ENCODE measurements at regions not wholly inside any gene's neighbourhood (a gene's known extent, or its start where the extent isn't known, plus 50 kb on each side); places are given as distances from the start of the nearest gene placed in this dataset.
A peak's percentile ranks its signal among the peaks of the same experiment; 100 is the strongest.

GRCh38 chr17:71208111-71208704 lies 912.6 kb upstream of the SOX9 start:
- FAIRE-seq (no peak), ATAC-seq (0 out of 6 replicates have a peak, but pooled peaks of 1 of the 2 experiments have one; percentile 50), DNase-seq (ENCODE audit: low read depth in 1 of 2, low spot score in 1 of 2) (no peak)
- TF ChIP-seq ESRRA (IDR thresholded peaks at IDR 0.05; ENCODE audit: borderline replicate concordance, low read length) (no peak), E2F6 (IDR thresholded peaks at IDR 0.05; ENCODE audit: borderline replicate concordance, low read depth) (no peak), CHD2 (IDR thresholded peaks at IDR 0.05; ENCODE audit: low read length, partially characterized antibody) (no peak), CTCF (IDR thresholded peaks at IDR 0.05) (no peak), CEBPB (IDR thresholded peaks at IDR 0.05) (peak; percentile 17 to 34; a peak in 1 of 4 replicates), MYC (IDR thresholded peaks at IDR 0.05; ENCODE audit: borderline replicate concordance, low read length) (no peak)
- Histone ChIP-seq H3K27ac (no peak overlapping the region), H3K9me3 (no peaks in the 10 kb centered on the region; the same call in 2 of the 3 replicates), H3K4me1 (no peaks in the 10 kb centered on the region), H3K4me2 (no peak overlapping the region), H3K4me3 (no peak overlapping the region)
- 61% methylated on average over 3 of the region's 3 CpGs for WGBS (ENCODE audit: missing lambda C conversion rate)
- POLR2A ChIA-PET: no interaction called here
- CTCF ChIA-PET: no interaction called here

GRCh38 chr17:71213936-71214335 lies 906.9 kb upstream of the SOX9 start:
- Histone ChIP-seq H3K27ac (no peak overlapping the region), H3K4me1 (no peaks in the 10 kb centered on the region), H3K4me2 (no peak overlapping the region), H3K9me3 (peaks cover 5% of the 10 kb centered on the region; the same call in 1 of the 3 replicates), H3K4me3 (no peak overlapping the region)
- DNase-seq (ENCODE audit: low read depth in 1 of 2, low spot score in 1 of 2): no peak
- CTCF ChIA-PET: no interaction called here
- TF ChIP-seq CHD4 (IDR thresholded peaks at IDR 0.05; ENCODE audit: borderline replicate concordance) (no peak), MAFK (IDR thresholded peaks at IDR 0.05; ENCODE audit: partially characterized antibody) (no peak), POLR2A (IDR thresholded peaks at IDR 0.05; ENCODE audit: low read length) (no peak), ZSCAN20 (CRISPR knock-in tag; IDR thresholded peaks at IDR 0.05) (no peak), GATA3 (IDR thresholded peaks at IDR 0.05; ENCODE audit: borderline replicate concordance) (no peak), NR3C1 (IDR thresholded peaks at IDR 0.05) (no peak), RCOR1 (IDR thresholded peaks at IDR 0.05; ENCODE audit: low read depth, low read length) (no peak), ESRRA (IDR thresholded peaks at IDR 0.05; ENCODE audit: borderline replicate concordance, low read length) (no peak), HOXB13 (CRISPR knock-in tag; IDR thresholded peaks at IDR 0.05; ENCODE audit: low read depth) (no peak), EHMT2 (IDR thresholded peaks at IDR 0.05; ENCODE audit: low read depth) (no peak)
- no peak for FAIRE-seq
- POLR2A ChIA-PET: no interaction called here
- 51% methylated on average over 1 of the region's 1 CpG for WGBS (ENCODE audit: missing lambda C conversion rate)
- no peak for ATAC-seq

- POLR2A ChIA-PET: no interaction called here
- 29% methylated on average over 2 of the region's 2 CpGs for WGBS (ENCODE audit: missing lambda C conversion rate)
Measured at GRCh38 chr17:71217769-71218168, 903.1 kb upstream of the SOX9 start.

More at GRCh38 chr17:71217769-71218168, 903.1 kb upstream of the SOX9 start:
- TF ChIP-seq ZFP36 (IDR thresholded peaks at IDR 0.05; ENCODE audit: borderline replicate concordance, partially characterized antibody) (no peak), TP53 (CRISPR knock-in tag; IDR thresholded peaks at IDR 0.05) (no peak), JUNB (IDR thresholded peaks at IDR 0.05) (no peak), REST (IDR thresholded peaks at IDR 0.05) (no peak), MYC (IDR thresholded peaks at IDR 0.05; ENCODE audit: borderline replicate concordance, low read length) (no peak), RNF2 (IDR thresholded peaks at IDR 0.05; ENCODE audit: borderline replicate concordance, low read depth) (no peak), HES2 (IDR thresholded peaks at IDR 0.05) (no peak), TFCP2L1 (CRISPR knock-in tag; IDR thresholded peaks at IDR 0.05) (no peak), CHD2 (IDR thresholded peaks at IDR 0.05; ENCODE audit: low read length, partially characterized antibody) (no peak), CBX2 (IDR thresholded peaks at IDR 0.05; ENCODE audit: borderline replicate concordance, low read depth) (no peak), MAZ (IDR thresholded peaks at IDR 0.05; ENCODE audit: borderline replicate concordance, low read depth, low read length) (no peak), EP300 (IDR thresholded peaks at IDR 0.05) (no peak)
- Histone ChIP-seq H3K4me1 (no peaks in the 10 kb centered on the region), H3K27ac (no peak overlapping the region), H3K4me3 (no peak overlapping the region), H3K9me3 (peaks cover 5% of the 10 kb centered on the region; the same call in 1 of the 3 replicates), H3K4me2 (no peak overlapping the region)
- CTCF ChIA-PET: no interaction called here
- DNase-seq (ENCODE audit: low read depth in 1 of 2, low spot score in 1 of 2): no peak
- FAIRE-seq: peak; percentile 18
- no peak for ATAC-seq
